ENCODE measurements at regions not wholly inside any gene's neighbourhood (a gene's known extent, or its start where the extent isn't known, plus 50 kb on each side); places are given as distances from the start of the nearest gene placed in this dataset.

DNA sequence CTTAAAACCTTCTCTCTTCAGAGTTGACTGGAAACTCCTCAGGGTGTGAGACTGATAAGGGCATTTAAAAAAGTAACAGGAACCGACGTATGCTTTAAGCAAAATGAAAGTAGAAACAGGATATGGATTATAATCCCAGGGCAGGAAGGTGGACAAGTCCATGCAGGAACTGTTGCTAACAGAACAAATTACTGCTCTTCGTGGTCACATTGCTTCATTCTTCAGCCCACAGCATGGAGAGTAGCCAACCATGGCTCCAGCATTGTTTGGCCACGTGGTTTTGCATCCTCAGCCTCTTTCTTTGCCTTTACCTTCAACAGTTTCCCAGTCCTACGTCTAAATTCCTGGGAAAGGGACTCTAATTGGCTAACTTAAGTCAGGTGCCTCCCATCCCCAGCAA lies 563.1 kb upstream of the ISX start:
- TF ChIP-seq RNF2 (IDR thresholded peaks at IDR 0.05; ENCODE audit: borderline replicate concordance, low read depth) (no peak), NR3C1 (IDR thresholded peaks at IDR 0.05) (no peak), MAZ (IDR thresholded peaks at IDR 0.05; ENCODE audit: borderline replicate concordance, low read depth, low read length) (no peak), TP53 (CRISPR knock-in tag; IDR thresholded peaks at IDR 0.05) (no peak), KDM1A (IDR thresholded peaks at IDR 0.05; ENCODE audit: low read depth) (no peak), RARB (CRISPR knock-in tag; IDR thresholded peaks at IDR 0.05) (no peak), TFCP2L1 (CRISPR knock-in tag; IDR thresholded peaks at IDR 0.05) (no peak), SMC3 (IDR thresholded peaks at IDR 0.05) (no peak), CHD4 (IDR thresholded peaks at IDR 0.05; ENCODE audit: borderline replicate concordance) (no peak), CBX8 (IDR thresholded peaks at IDR 0.05) (no peak), EHMT2 (IDR thresholded peaks at IDR 0.05; ENCODE audit: low read depth) (no peak)
- TF ChIP-seq, protein P1, sequence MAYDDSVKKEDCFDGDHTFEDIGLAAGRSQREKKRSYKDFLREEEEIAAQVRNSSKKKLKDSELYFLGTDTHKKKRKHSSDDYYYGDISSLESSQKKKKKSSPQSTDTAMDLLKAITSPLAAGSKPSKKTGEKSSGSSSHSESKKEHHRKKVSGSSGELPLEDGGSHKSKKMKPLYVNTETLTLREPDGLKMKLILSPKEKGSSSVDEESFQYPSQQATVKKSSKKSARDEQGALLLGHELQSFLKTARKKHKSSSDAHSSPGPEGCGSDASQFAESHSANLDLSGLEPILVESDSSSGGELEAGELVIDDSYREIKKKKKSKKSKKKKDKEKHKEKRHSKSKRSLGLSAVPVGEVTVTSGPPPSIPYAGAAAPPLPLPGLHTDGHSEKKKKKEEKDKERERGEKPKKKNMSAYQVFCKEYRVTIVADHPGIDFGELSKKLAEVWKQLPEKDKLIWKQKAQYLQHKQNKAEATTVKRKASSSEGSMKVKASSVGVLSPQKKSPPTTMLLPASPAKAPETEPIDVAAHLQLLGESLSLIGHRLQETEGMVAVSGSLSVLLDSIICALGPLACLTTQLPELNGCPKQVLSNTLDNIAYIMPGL (CRISPR knock-in tag; IDR thresholded peaks at IDR 0.05; ENCODE audit: borderline replicate concordance): no peak
- TF ChIP-seq, protein P2, sequence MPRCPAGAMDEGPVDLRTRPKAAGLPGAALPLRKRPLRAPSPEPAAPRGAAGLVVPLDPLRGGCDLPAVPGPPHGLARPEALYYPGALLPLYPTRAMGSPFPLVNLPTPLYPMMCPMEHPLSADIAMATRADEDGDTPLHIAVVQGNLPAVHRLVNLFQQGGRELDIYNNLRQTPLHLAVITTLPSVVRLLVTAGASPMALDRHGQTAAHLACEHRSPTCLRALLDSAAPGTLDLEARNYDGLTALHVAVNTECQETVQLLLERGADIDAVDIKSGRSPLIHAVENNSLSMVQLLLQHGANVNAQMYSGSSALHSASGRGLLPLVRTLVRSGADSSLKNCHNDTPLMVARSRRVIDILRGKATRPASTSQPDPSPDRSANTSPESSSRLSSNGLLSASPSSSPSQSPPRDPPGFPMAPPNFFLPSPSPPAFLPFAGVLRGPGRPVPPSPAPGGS (IDR thresholded peaks at IDR 0.05): no peak
- TF ChIP-seq, protein P3, sequence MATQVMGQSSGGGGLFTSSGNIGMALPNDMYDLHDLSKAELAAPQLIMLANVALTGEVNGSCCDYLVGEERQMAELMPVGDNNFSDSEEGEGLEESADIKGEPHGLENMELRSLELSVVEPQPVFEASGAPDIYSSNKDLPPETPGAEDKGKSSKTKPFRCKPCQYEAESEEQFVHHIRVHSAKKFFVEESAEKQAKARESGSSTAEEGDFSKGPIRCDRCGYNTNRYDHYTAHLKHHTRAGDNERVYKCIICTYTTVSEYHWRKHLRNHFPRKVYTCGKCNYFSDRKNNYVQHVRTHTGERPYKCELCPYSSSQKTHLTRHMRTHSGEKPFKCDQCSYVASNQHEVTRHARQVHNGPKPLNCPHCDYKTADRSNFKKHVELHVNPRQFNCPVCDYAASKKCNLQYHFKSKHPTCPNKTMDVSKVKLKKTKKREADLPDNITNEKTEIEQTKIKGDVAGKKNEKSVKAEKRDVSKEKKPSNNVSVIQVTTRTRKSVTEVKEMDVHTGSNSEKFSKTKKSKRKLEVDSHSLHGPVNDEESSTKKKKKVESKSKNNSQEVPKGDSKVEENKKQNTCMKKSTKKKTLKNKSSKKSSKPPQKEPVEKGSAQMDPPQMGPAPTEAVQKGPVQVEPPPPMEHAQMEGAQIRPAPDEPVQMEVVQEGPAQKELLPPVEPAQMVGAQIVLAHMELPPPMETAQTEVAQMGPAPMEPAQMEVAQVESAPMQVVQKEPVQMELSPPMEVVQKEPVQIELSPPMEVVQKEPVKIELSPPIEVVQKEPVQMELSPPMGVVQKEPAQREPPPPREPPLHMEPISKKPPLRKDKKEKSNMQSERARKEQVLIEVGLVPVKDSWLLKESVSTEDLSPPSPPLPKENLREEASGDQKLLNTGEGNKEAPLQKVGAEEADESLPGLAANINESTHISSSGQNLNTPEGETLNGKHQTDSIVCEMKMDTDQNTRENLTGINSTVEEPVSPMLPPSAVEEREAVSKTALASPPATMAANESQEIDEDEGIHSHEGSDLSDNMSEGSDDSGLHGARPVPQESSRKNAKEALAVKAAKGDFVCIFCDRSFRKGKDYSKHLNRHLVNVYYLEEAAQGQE (IDR thresholded peaks at IDR 0.05): no peak
- TF ChIP-seq, protein P4, sequence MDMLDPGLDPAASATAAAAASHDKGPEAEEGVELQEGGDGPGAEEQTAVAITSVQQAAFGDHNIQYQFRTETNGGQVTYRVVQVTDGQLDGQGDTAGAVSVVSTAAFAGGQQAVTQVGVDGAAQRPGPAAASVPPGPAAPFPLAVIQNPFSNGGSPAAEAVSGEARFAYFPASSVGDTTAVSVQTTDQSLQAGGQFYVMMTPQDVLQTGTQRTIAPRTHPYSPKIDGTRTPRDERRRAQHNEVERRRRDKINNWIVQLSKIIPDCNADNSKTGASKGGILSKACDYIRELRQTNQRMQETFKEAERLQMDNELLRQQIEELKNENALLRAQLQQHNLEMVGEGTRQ (IDR thresholded peaks at IDR 0.05): no peak
- TF ChIP-seq, protein P5, sequence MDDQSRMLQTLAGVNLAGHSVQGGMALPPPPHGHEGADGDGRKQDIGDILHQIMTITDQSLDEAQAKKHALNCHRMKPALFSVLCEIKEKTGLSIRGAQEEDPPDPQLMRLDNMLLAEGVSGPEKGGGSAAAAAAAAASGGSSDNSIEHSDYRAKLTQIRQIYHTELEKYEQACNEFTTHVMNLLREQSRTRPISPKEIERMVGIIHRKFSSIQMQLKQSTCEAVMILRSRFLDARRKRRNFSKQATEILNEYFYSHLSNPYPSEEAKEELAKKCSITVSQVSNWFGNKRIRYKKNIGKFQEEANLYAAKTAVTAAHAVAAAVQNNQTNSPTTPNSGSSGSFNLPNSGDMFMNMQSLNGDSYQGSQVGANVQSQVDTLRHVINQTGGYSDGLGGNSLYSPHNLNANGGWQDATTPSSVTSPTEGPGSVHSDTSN (IDR thresholded peaks at IDR 0.05): no peak
- FAIRE-seq (no peak), ATAC-seq (no peak), DNase-seq (ENCODE audit: low read depth in 1 of 2, low spot score in 1 of 2) (no peak)
- Histone ChIP-seq H3K9me3 (no peaks in the 10 kb centered on the region), H3K27ac (no peak overlapping the region), H3K4me1 (no peaks in the 10 kb centered on the region), H3K4me2 (no peak overlapping the region), H3K4me3 (no peak overlapping the region)
- POLR2A ChIA-PET: interaction anchor here (0.7 kb wide), 1 partner anchor 225 kb away, joined by 3 read pairs; no protein-coding TSS in a partner anchor
- CTCF ChIA-PET: no interaction called here
- WGBS (ENCODE audit: missing lambda C conversion rate): 2% methylated on average over 5 of the region's 5 CpGs

DNA sequence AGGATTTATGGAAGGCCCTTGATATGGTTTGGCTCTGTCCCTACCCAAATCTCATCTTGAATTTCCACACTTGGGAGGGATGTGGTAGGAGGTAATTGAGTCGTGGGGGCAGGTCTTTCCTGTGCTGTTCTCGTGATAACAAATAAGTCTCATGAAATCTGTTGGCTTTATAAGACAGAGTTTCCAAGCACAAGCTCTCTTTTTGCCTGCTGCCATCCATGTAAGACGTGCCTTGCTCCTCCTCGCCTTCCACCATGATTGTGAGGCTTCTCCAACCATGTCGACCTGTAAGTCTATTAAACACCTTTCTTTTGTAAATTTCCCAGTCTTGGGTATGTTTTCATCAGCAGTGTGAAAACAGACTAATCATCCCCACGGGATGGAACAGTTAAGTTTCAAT lies 557.2 kb upstream of the ISX start:
- DNase-seq (ENCODE audit: low read depth in 1 of 2, low spot score in 1 of 2) (no peak), ATAC-seq (no peak), FAIRE-seq (no peak)
- no peak overlapping the region for H3K4me2 ChIP-seq
- no peaks in the 10 kb centered on the region for H3K9me3 ChIP-seq
- 1% methylated on average over 6 of the region's 6 CpGs for WGBS (ENCODE audit: missing lambda C conversion rate)
- CTCF ChIA-PET: no interaction called here
- H3K27ac ChIP-seq: no peak overlapping the region
- H3K4me3 ChIP-seq: no peak overlapping the region
- POLR2A ChIA-PET: no interaction called here
- H3K4me1 ChIP-seq: no peaks in the 10 kb centered on the region
- TF ChIP-seq KDM1A (IDR thresholded peaks at IDR 0.05; ENCODE audit: low read depth) (no peak), FOSB (CRISPR knock-in tag; IDR thresholded peaks at IDR 0.05) (no peak), HDAC2 (IDR thresholded peaks at IDR 0.05) (no peak), CEBPB (IDR thresholded peaks at IDR 0.05) (no peak), BHLHE40 (IDR thresholded peaks at IDR 0.05; ENCODE audit: low read depth, low read length) (no peak), ESRRA (IDR thresholded peaks at IDR 0.05; ENCODE audit: borderline replicate concordance, low read length) (no peak), RCOR1 (IDR thresholded peaks at IDR 0.05; ENCODE audit: low read depth, low read length) (no peak), EHMT2 (IDR thresholded peaks at IDR 0.05; ENCODE audit: low read depth) (no peak), ZC3H11A (IDR thresholded peaks at IDR 0.05) (no peak), HOXA7 (CRISPR knock-in tag; IDR thresholded peaks at IDR 0.05) (no peak), SREBF2 (IDR thresholded peaks at IDR 0.05) (no peak), ZFP36 (IDR thresholded peaks at IDR 0.05; ENCODE audit: borderline replicate concordance, partially characterized antibody) (no peak), SMC3 (IDR thresholded peaks at IDR 0.05) (no peak)
- TF ChIP-seq, protein P6, sequence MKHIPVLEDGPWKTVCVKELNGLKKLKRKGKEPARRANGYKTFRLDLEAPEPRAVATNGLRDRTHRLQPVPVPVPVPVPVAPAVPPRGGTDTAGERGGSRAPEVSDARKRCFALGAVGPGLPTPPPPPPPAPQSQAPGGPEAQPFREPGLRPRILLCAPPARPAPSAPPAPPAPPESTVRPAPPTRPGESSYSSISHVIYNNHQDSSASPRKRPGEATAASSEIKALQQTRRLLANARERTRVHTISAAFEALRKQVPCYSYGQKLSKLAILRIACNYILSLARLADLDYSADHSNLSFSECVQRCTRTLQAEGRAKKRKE (CRISPR knock-in tag; IDR thresholded peaks at IDR 0.05; ENCODE audit: low read depth): no peak
